GM12878 (cell line): ENCODE measurements at regions not wholly inside any gene's neighbourhood (a gene's known extent, or its start where the extent isn't known, plus 50 kb on each side); places are given as distances from the start of the nearest gene placed in this dataset.

Experiments
- ATAC-seq: fragments of 200-7000 bp; cut with Tn5 transposase; 3 replicates; pipeline ENCODE4 v1.9.1; 2020; ENCODE audit warnings: mild to moderate bottlenecking, moderate library complexity
- BruUV-seq: library from RNA; stranded (reverse); fragments of 400-500 nt; replicated peaks from 2 replicates; lab custom pipeline; 2021; lab: Mats Ljungman, UMichigan
- CTCF ChIA-PET: fragments of 300-600 bp; sonication (Branson Sonifier 250); formaldehyde crosslinking; extraction: SDS; loops from one replicate; lab custom pipeline; 2021; ENCODE audit warnings: inconsistent platforms; lab: Yijun Ruan, JAX
- POLR2A ChIA-PET: fragments of 350-600 bp; formaldehyde crosslinking; extraction: SDS; loops from one replicate; lab custom pipeline; 2021; ENCODE audit warnings: inconsistent platforms; lab: Charles Lee
- RAD21 ChIA-PET: fragments of 300-600 bp; sonication (Branson Sonifier 250); formaldehyde crosslinking; loops from one replicate; lab custom pipeline; 2023; ENCODE audit warnings: antibody characterized with exemption; ENCODE audit not compliant: unreplicated experiment; lab: Charles Lee
- SMC1A ChIA-PET: fragments of 300-600 bp; sonication (Branson Sonifier 250); formaldehyde crosslinking; loops from one replicate; lab custom pipeline; 2023; ENCODE audit not compliant: unreplicated experiment, uncharacterized antibody; lab: Charles Lee
- DNase-seq: peaks from one replicate; pipeline ENCODE4 v3.0.0-alpha.2; 2011; ENCODE audit warnings: low read depth, low spot score
- FAIRE-seq: peaks from 3 replicates; lab custom pipeline; 2011; peaks lifted over from hg19 to GRCh38; lab: Jason Lieb, UNC
- H2AFZ ChIP-seq: 2 replicates; pipeline ENCODE4 v1.6.0; 2011; ENCODE audit warnings: low read depth, low read length, control low read depth; ENCODE audit not compliant: control insufficient read depth
- H3K27ac ChIP-seq: 2 replicates; pipeline ENCODE4 v1.5.1; 2011; ENCODE audit warnings: control low read depth; ENCODE audit not compliant: control insufficient read depth, insufficient read depth
- H3K27me3 ChIP-seq, 2 experiments: replicated peaks in 1 of 2; 2 replicates each; pipeline versions ENCODE4 v1.6.0 to v1.6.1; 2011; ENCODE audit warnings: low read length in 1 of 2; ENCODE audit not compliant: control insufficient read depth in 2 of 2, insufficient read depth in 2 of 2
- H3K36me3 ChIP-seq, 2 experiments: 2 replicates each; pipeline ENCODE4 v1.5.1; 2011; ENCODE audit warnings: low read length in 1 of 2; ENCODE audit not compliant: control insufficient read depth in 2 of 2, insufficient read depth in 2 of 2
- H3K4me1 ChIP-seq: 2 replicates; pipeline ENCODE4 v1.6.1; 2011; ENCODE audit warnings: mild to moderate bottlenecking, low read length, moderate library complexity, mixed read lengths; ENCODE audit not compliant: control insufficient read depth, insufficient read depth
- H3K4me2 ChIP-seq: 2 replicates; pipeline ENCODE4 v1.6.0; 2011; ENCODE audit warnings: control low read depth; ENCODE audit not compliant: control insufficient read depth, insufficient read depth
- H3K4me3 ChIP-seq: fragments of 200-600 bp; sonication (generic); 2 replicates; pipeline ENCODE4 v1.5.1; 2016
- H3K79me2 ChIP-seq: 2 replicates; pipeline ENCODE4 v1.6.0; 2011; ENCODE audit warnings: low read length; ENCODE audit not compliant: control insufficient read depth, insufficient read depth
- H3K9ac ChIP-seq: 2 replicates; pipeline ENCODE4 v1.8.0; 2011; ENCODE audit warnings: low read length, control low read depth, mixed read lengths; ENCODE audit not compliant: control insufficient read depth, insufficient read depth
- H3K9me3 ChIP-seq: replicated peaks from 3 replicates; pipeline ENCODE4 v1.5.1; 2011; ENCODE audit warnings: mild to moderate bottlenecking, low read length; ENCODE audit not compliant: control insufficient read depth, insufficient read depth
- H4K20me1 ChIP-seq: 2 replicates; pipeline ENCODE4 v1.6.0; 2011; ENCODE audit not compliant: control insufficient read depth, insufficient read depth
- DPF2 ChIP-seq: fragments of 450-650 bp; IDR thresholded peaks from 2 replicates; pipeline ENCODE4 v1.6.1; 2017; ENCODE audit warnings: mild to moderate bottlenecking
- E2F8 ChIP-seq: fragments of 450-650 bp; IDR thresholded peaks from 2 replicates; pipeline ENCODE4 v1.6.1; 2018; ENCODE audit warnings: mild to moderate bottlenecking, low read depth, moderate library complexity; ENCODE audit not compliant: partially characterized antibody
- IKZF1 ChIP-seq: fragments of 450-650 bp; conservative IDR thresholded peaks from 2 replicates; pipeline ENCODE4 v1.6.1; 2017; ENCODE audit warnings: antibody characterized with exemption, mild to moderate bottlenecking
- PRDM15 ChIP-seq: fragments of 450-650 bp; formaldehyde crosslinking; IDR thresholded peaks from 2 replicates; pipeline ENCODE4 v1.4.0; 2020; ENCODE audit warnings: mild to moderate bottlenecking, moderate library complexity
- RFX5 ChIP-seq: IDR thresholded peaks from 2 replicates; pipeline ENCODE4 v1.6.1; 2011; ENCODE audit warnings: low read depth, low read length, improper control_type of control experiment
- SMAD1 ChIP-seq: fragments of 450-650 bp; IDR thresholded peaks from 2 replicates; pipeline ENCODE4 v1.6.1; 2018; ENCODE audit warnings: mild to moderate bottlenecking, low read depth; ENCODE audit not compliant: partially characterized antibody
- ZNF687 ChIP-seq: fragments of 450-650 bp; IDR thresholded peaks from 2 replicates; pipeline ENCODE4 v1.6.1; 2017; ENCODE audit warnings: mild to moderate bottlenecking, moderate library complexity
- WGBS: methylation state at CpG from one replicate; pipeline ENCODE4 v1.1.6; 2016; ENCODE audit warnings: low lambda C conversion rate; ENCODE audit not compliant: insufficient replicate concordance, insufficient coverage; ENCODE audit errors: missing lambda C conversion rate; 5-methylcytosine and 5-hydroxymethylcytosine counted together
- in situ Hi-C: fragments of 300-500 bp; cut with MboI; formaldehyde crosslinking; loops from 9 replicates; pipeline ENCODE4 v1.14.3; 2018; ENCODE audit warnings: mixed read lengths
- intact Hi-C: fragments of 100-400 bp; cut with micrococcal nuclease; formaldehyde crosslinking; loops from one replicate; pipeline ENCODE4 v1.14.2; 2022; ENCODE audit not compliant: unreplicated experiment

- DNase-seq, result no peak
- no peak overlapping the region for H3K27ac ChIP-seq
- no peak overlapping the region for H2AFZ ChIP-seq
- no peaks in the 10 kb centered on the region for H4K20me1 ChIP-seq
- POLR2A ChIA-PET, result no interaction called here
- 23% methylated on average over 3 of the region's 3 CpGs for WGBS
- TF ChIP-seq DPF2 (no peak), RFX5 (no peak), IKZF1 (no peak), E2F8 (no peak), SMAD1 (no peak)
- H3K9me3 ChIP-seq, result no peaks in the 10 kb centered on the region
- no peaks in the 10 kb centered on the region for H3K79me2 ChIP-seq
- H3K4me3 ChIP-seq, result no peak overlapping the region
- FAIRE-seq, result no peak
- H3K4me2 ChIP-seq, result no peak overlapping the region
- intact Hi-C loops, result no loop called here
- no peaks in the 10 kb centered on the region for H3K27me3 ChIP-seq
- H3K4me1 ChIP-seq, result no peaks in the 10 kb centered on the region
- RAD21 ChIA-PET, result no interaction called here
- H3K36me3 ChIP-seq, result no peaks in the 10 kb centered on the region
- ATAC-seq, result no peak
- in situ Hi-C loops, result no loop called here
- SMC1A ChIA-PET, result no interaction called here
- CTCF ChIA-PET, result no interaction called here
- no peak overlapping the region for H3K9ac ChIP-seq
- BruUV-seq, result no TSS peak
Observed at GRCh38 chr18:67876871-67877270, 360.4 kb upstream of the DSEL start.

DNA sequence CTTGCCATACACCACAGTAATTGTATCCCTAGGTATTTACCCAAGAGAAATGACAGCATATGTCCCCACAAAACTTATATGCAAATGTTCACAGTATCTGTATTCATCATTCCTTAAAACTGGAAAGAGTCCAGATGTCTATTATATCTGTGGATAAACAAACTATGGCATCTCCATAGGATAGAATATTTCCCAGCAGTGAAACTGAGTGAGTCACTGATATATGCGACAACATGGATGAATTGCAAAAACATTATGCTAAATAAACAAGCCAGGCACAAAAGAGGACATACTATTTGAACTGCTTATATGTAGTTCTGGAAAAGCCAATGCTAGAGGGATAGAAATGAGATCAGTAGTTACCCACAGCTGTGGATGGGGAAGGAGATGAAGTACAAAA, 359.4 kb upstream of the DSEL start:
- H2AFZ ChIP-seq, result no peak overlapping the region
- RAD21 ChIA-PET, result no interaction called here
- TF ChIP-seq PRDM15 (CRISPR knock-in tag), result no peak
- TF ChIP-seq ZNF687, result no peak

More for the DNA sequence above, 359.4 kb upstream of the DSEL start:
- FAIRE-seq, result no peak
- Histone ChIP-seq H3K79me2 (no peaks in the 10 kb centered on the region), H3K9me3 (no peaks in the 10 kb centered on the region), H3K27ac (no peak overlapping the region), H3K9ac (no peak overlapping the region), H4K20me1 (no peaks in the 10 kb centered on the region), H3K36me3 (no peaks in the 10 kb centered on the region), H3K4me1 (no peaks in the 10 kb centered on the region), H3K4me3 (no peak overlapping the region), H3K4me2 (no peak overlapping the region), H3K27me3 (no peaks in the 10 kb centered on the region)
- ChIA-PET SMC1A (no interaction called here), CTCF (no interaction called here), POLR2A (no interaction called here)
- DNase-seq, result no peak
- intact Hi-C loops, result no loop called here
- BruUV-seq, result no TSS peak
- in situ Hi-C loops, result no loop called here
- 85% methylated on average over 1 of the region's 1 CpG for WGBS
- no peak for ATAC-seq
